ENCODE measurements at regions not wholly inside any gene's neighbourhood (a gene's known extent, or its start where the extent isn't known, plus 50 kb on each side); places are given as distances from the start of the nearest gene placed in this dataset.

DNA sequence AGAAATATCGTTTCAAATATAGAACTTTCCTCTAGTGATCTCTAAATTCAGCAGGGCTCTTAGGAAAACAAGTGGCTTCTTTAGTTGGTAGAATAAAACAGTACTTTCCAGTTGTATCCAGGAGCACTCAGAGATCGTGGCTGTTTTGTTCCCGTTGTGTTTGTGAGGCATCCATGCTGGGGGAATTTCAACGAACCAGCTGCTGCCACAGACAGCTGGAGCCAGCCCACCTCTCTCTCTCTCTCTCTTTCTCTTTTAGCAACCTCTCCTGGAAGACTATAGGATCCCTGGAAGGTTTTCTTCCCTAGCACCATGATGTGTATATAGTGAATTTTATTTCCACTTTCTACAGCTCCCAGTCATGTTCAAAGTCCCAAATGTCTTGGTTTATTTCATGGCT is 1116.0 kb upstream of the SEMA6A start:
- Mint-ChIP-seq H3K27me3 (ENCODE audit: low read depth) (no peaks in the 10 kb centered on the region), H3K36me3 (ENCODE audit: low read depth) (no peaks in the 10 kb centered on the region), H3K9me3 (no peaks in the 10 kb centered on the region), H3K4me1 (ENCODE audit: low read depth) (no peaks in the 10 kb centered on the region), H3K27ac (no peak overlapping the region), H3K4me3 (no peak overlapping the region)

DNA sequence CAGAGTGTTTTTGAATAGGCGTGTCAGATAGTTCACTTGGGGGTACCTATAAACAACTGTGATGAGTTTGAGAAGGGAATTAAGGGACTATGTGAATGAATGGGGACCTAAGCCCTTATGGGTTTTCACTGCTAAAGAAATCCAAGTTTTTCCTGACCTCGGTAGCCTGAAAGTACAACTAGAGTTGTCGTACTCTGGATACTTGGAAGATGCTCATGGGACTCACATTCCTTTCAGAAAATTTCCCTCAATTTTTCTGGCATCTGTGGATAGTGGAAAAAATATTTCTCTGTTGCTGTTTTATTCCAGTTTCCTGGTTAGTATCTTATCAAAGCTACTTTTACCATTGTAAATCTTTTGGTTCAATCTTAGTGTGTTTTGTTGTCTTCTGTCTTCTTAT is 1112.3 kb upstream of the SEMA6A start:
- Mint-ChIP-seq H3K4me3 (no peak overlapping the region), H3K27ac (no peak overlapping the region), H3K4me1 (ENCODE audit: low read depth) (no peaks in the 10 kb centered on the region), H3K9me3 (no peaks in the 10 kb centered on the region), H3K27me3 (ENCODE audit: low read depth) (no peaks in the 10 kb centered on the region), H3K36me3 (ENCODE audit: low read depth) (no peaks in the 10 kb centered on the region)

DNA sequence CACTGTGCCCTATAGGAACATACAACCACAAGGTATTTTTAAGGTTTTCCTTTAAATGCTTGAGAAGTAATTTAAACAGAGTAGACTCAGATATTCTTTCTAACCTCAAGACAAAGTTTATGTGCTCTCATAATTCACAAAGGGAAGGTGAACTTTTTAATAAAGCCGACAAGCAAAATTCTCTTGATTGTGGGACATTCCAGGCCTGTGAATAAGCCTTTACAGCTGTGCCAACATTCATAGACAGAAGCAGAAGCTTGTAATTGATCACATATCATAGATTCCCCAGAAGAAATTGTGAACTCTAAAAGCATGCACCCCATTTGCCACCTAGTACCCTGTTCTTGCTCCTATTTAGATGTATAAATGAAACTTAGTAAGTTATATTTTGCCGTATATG is 1107.8 kb upstream of the SEMA6A start:
- H3K4me1 Mint-ChIP-seq (ENCODE audit: low read depth) = no peaks in the 10 kb centered on the region
- H3K27ac Mint-ChIP-seq = no peak overlapping the region
- H3K27me3 Mint-ChIP-seq (ENCODE audit: low read depth) = no peaks in the 10 kb centered on the region
- no peaks in the 10 kb centered on the region for H3K36me3 Mint-ChIP-seq (ENCODE audit: low read depth)
- no peaks in the 10 kb centered on the region for H3K9me3 Mint-ChIP-seq
- no peak overlapping the region for H3K4me3 Mint-ChIP-seq

DNA sequence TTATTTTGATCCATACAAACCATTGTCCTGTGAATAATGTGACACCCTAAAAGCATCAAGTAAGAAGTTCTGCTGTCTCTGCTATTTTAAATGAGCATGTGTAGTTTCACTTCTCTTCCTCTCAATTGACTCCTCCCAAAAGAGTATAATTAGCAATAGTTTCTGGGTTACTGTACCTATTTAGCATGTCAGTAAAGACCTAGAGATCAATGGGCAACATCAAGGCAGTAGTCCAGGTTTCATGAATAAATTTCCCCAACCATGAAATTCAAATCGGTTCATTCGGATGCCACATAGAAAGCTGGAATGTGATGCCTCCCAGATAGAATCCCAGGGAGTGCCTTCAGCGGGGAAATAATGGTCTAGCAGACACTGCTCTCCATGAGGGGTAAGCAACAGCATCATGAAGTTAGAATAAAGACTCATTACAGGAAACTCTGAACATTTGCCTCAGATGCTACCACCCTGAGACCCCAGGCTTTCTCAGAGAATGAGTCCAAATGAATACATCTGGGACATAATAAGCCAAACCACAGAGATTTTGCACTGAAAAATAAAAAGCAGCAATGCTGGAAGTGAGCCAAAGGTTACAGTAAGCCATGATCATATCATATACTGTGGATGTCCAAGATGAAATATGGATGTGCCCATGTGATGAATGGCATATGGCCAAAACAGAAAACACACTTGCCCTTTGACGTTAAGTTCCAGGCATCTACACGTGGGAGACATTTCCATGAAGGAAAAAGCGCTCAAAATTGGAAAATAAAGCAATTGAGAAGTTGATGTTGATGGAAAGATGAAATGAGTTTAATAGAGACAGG is 1107.0 kb upstream of the SEMA6A start:
- no peaks in the 10 kb centered on the region for H3K4me1 Mint-ChIP-seq (ENCODE audit: low read depth)
- no peaks in the 10 kb centered on the region for H3K27me3 Mint-ChIP-seq (ENCODE audit: low read depth)
- no peaks in the 10 kb centered on the region for H3K36me3 Mint-ChIP-seq (ENCODE audit: low read depth)

DNA sequence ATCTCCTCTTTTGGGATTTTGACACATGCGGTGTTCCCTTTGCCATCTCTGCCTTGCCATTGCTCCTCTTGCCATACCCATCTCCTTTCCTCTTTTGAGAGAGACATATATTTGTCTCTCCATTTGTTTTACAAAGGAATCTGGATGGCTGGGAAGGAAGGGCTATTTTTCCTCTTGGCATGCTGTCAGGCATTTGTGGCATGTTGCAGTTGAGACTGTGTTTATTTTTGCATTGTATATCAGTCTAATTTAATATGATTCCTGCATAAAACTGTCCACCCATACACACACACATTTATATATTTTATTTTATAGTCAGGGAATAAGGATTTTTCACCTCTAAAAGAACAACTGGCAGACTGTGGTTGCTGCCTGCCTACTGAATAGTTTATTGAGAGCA is 1105.8 kb upstream of the SEMA6A start:
- Mint-ChIP-seq H3K4me1 (ENCODE audit: low read depth) (no peaks in the 10 kb centered on the region), H3K4me3 (no peak overlapping the region), H3K27ac (no peak overlapping the region), H3K27me3 (ENCODE audit: low read depth) (no peaks in the 10 kb centered on the region), H3K9me3 (no peaks in the 10 kb centered on the region), H3K36me3 (ENCODE audit: low read depth) (no peaks in the 10 kb centered on the region)

More for the DNA sequence above, 1107.0 kb upstream of the SEMA6A start:
- H3K9me3 Mint-ChIP-seq = no peaks in the 10 kb centered on the region
- H3K4me3 Mint-ChIP-seq = no peak overlapping the region
- H3K27ac Mint-ChIP-seq = no peak overlapping the region

DNA sequence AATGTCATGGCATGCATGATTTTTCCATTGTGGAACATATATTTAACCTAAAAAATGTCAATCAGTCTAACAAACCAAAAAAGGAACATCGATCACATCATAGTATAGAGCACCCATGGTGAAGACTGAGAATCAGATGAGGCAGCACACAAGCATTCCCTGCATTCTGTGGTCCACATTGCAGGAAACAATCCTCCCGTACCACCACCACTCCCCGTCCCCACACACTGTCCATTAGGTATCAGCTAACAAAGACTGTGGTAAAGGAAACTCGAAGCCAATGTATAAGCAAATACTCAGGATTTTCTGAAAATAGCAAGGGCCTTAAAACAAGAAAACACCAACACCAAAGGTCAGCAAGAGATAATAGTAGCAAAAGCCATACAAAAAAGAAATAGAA is 1104.4 kb upstream of the SEMA6A start:
- Mint-ChIP-seq H3K4me3 (no peak overlapping the region), H3K27me3 (ENCODE audit: low read depth) (no peaks in the 10 kb centered on the region), H3K36me3 (ENCODE audit: low read depth) (no peaks in the 10 kb centered on the region), H3K9me3 (no peaks in the 10 kb centered on the region), H3K4me1 (ENCODE audit: low read depth) (no peaks in the 10 kb centered on the region), H3K27ac (no peak overlapping the region)

DNA sequence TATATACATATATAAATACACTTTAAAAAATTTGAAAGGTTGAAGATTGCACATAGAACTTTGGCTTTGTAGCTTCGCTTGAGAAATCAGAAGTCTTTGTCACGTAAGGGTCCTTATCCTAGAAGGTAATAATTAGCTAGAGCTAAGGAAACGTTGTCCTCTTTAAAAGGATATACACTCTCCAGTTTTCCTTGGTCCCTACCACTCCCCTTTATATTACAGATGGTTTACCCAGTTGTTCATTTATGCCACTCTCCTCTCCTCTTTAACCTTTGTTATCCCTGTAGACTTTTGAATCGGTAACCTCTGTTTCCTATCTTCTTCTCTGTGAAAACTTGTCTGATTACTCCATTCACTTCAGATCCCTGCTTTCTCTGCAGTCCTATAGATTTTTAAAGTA is 1101.0 kb upstream of the SEMA6A start:
- H3K4me1 Mint-ChIP-seq (ENCODE audit: low read depth) = no peaks in the 10 kb centered on the region
- no peaks in the 10 kb centered on the region for H3K27me3 Mint-ChIP-seq (ENCODE audit: low read depth)
- no peak overlapping the region for H3K4me3 Mint-ChIP-seq
- H3K27ac Mint-ChIP-seq = no peak overlapping the region
- no peaks in the 10 kb centered on the region for H3K9me3 Mint-ChIP-seq
- no peaks in the 10 kb centered on the region for H3K36me3 Mint-ChIP-seq (ENCODE audit: low read depth)

DNA sequence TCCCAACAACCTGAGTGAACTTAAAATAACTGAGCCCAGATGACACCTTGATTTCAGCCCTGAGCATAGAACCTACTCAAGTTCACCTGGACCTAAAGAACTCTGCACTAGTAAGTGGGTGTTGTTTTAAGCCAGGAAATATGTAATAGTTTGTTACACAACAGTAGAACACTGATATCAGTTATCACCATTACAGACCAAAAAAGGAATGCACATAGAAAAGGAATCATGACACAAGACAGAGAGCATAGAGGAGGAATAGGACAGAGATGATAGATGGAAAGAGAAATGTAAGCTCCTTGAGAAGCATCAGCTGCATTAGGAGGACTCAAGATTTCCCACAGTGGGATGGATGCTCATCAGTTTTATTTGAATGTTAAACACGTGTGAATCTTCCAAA is 1096.9 kb upstream of the SEMA6A start:
- no peaks in the 10 kb centered on the region for H3K27me3 Mint-ChIP-seq (ENCODE audit: low read depth)
- H3K9me3 Mint-ChIP-seq = no peaks in the 10 kb centered on the region
- no peak overlapping the region for H3K4me3 Mint-ChIP-seq
- no peak overlapping the region for H3K27ac Mint-ChIP-seq
- H3K36me3 Mint-ChIP-seq (ENCODE audit: low read depth) = no peaks in the 10 kb centered on the region
- H3K4me1 Mint-ChIP-seq (ENCODE audit: low read depth) = no peaks in the 10 kb centered on the region

DNA sequence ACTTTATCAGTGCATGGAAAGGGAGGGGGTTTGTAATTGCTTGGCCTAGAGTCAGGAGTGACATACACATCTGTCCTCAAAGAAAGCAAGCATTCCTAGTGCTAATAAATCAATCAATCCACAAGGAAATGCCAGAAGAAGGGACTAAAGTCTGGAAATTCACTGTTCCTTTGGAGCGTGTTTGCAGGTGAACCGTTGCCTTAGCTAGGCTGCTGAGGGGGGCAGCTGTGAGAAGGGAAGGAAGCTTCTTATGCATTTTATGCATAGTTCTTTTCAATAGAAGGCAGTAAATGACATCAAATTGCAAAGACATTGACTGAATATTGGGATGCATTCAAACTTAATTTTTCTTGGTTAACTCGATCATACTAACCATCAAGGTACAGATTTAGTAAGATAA is 1092.5 kb upstream of the SEMA6A start:
- Mint-ChIP-seq H3K9me3 (peaks cover 3% of the 10 kb centered on the region), H3K27ac (no peak overlapping the region), H3K4me1 (ENCODE audit: low read depth) (no peaks in the 10 kb centered on the region), H3K36me3 (ENCODE audit: low read depth) (no peaks in the 10 kb centered on the region), H3K27me3 (ENCODE audit: low read depth) (no peaks in the 10 kb centered on the region), H3K4me3 (no peak overlapping the region)

DNA sequence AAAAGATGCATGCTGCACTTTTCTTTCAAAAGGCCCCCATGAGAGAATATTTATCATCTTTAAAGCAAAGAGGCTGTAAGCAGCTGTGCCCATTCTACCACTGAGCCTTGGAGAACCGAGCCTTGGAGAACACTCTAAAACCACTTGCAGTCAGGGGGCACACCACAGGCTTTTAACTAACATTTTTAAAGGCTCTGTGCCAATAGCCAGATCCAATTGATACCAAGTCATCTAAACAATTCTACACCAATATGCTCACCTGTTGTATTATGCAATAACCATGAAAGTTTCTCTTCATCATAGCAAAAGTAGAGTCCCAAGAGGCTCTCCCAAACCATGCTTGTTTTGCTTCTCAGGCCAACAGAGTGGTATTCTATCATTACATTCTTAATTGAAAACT is 1090.5 kb upstream of the SEMA6A start:
- Mint-ChIP-seq H3K36me3 (ENCODE audit: low read depth) (no peaks in the 10 kb centered on the region), H3K27me3 (ENCODE audit: low read depth) (no peaks in the 10 kb centered on the region), H3K27ac (no peak overlapping the region), H3K9me3 (peaks cover 3% of the 10 kb centered on the region), H3K4me3 (no peak overlapping the region), H3K4me1 (ENCODE audit: low read depth) (no peaks in the 10 kb centered on the region)

DNA sequence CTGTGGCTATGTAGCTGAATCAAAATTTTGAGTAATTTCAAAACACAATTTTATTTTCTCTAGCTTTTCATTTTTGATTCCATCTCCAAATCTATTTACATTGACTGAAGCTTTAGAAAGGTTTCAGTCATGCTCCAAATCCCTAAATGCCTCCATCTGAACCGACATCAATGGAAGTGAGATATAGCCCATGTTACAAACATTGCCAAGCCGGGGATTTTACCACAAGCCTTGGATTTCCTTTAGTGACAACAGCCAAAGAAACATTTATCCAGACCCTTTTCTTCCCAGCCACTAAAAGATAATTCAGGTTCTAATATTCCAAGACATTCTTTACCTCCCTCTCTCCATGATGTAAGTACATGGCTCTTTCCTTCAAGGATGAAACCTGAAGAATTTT is 1087.7 kb upstream of the SEMA6A start:
- Mint-ChIP-seq H3K4me3 (no peak overlapping the region), H3K36me3 (ENCODE audit: low read depth) (no peaks in the 10 kb centered on the region), H3K27me3 (ENCODE audit: low read depth) (no peaks in the 10 kb centered on the region), H3K9me3 (peaks cover 8% of the 10 kb centered on the region), H3K27ac (no peak overlapping the region), H3K4me1 (ENCODE audit: low read depth) (no peaks in the 10 kb centered on the region)

DNA sequence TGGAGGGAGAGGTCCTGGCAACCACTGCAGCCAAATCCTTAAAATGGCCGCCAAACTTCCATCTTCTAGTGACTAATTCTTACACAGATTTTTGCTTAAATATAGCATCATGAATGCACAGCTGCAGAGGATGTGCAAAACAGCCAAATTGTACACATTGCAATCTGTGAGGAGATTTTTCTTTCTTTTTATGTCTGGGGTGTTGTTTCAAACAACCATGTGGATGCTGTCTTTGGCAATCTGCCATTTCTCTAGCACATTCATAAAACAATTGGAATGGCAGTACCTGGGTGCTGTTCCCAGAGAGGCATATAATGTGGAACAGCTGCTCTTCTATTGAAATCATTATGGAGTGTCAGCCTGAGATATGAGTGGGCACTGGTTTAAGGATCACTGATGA is 1082.9 kb upstream of the SEMA6A start:
- Mint-ChIP-seq H3K27me3 (ENCODE audit: low read depth) (no peaks in the 10 kb centered on the region), H3K27ac (no peak overlapping the region), H3K9me3 (peaks cover 8% of the 10 kb centered on the region), H3K4me3 (no peak overlapping the region), H3K36me3 (ENCODE audit: low read depth) (no peaks in the 10 kb centered on the region), H3K4me1 (ENCODE audit: low read depth) (no peaks in the 10 kb centered on the region)

DNA sequence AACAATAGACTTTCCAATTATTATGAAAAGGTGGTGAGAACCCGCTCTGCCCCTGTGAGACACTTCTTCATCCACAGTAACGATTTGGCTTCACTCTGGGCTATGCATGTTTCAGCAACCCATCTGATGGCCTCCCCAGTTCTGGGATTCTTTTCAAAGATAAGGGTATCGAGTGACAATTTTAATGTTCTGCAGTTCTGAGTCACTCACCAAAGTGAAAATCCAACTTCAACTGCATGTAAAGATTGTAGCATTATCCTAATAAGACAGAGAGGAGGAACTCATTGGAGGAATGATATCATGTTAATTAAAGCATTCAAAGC is 1078.3 kb upstream of the SEMA6A start:
- H3K4me1 Mint-ChIP-seq (ENCODE audit: low read depth) = no peaks in the 10 kb centered on the region
- no peak overlapping the region for H3K27ac Mint-ChIP-seq
- H3K4me3 Mint-ChIP-seq = no peak overlapping the region
- H3K9me3 Mint-ChIP-seq = peaks cover 9% of the 10 kb centered on the region
- H3K27me3 Mint-ChIP-seq (ENCODE audit: low read depth) = no peaks in the 10 kb centered on the region
- no peaks in the 10 kb centered on the region for H3K36me3 Mint-ChIP-seq (ENCODE audit: low read depth)

DNA sequence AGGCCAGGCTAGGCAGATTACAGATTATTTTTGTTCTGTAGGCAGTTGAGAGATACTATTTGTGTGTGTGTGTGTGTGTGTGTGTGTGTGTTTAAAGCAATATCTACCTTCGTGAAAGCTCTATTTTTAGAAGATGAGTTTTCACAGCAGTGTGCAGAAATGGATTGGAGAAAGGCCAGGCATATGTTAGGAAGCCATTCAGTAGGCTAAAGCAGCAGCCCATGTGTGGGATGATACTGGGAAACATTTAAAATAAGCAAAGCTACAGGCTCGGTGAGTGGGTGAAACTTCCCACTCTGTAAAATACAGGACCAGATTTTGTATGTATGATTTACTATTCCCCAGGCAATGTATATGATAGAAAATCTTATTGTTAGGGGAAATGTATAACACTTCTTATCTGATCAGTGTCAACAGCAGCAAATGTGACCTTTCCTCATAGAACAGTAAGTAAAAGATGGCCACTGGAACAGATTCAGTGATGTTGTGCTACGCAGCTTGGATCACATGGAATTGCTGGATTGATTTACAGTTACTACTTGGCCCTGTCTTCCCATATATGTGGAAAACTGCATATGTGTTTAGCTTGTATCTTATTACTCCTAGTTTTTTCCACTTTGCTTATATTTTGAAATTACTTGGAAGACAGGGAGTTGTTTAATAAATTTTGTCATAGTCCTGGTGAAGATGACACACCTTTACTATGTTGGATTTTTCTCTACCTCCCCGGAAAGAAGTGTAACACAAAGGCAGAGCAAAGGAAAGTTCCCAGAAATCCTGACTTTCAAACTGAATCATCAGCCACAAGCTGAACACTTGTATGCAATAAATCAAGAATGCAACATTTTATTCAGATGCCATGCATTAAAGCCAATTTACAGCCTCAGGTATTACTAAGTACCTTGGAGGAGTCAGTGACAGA is 1077.7 kb upstream of the SEMA6A start:
- Mint-ChIP-seq H3K36me3 (ENCODE audit: low read depth) (no peaks in the 10 kb centered on the region), H3K9me3 (peaks cover 9% of the 10 kb centered on the region), H3K27me3 (ENCODE audit: low read depth) (no peaks in the 10 kb centered on the region), H3K4me3 (no peak overlapping the region), H3K4me1 (ENCODE audit: low read depth) (no peaks in the 10 kb centered on the region), H3K27ac (no peak overlapping the region)

DNA sequence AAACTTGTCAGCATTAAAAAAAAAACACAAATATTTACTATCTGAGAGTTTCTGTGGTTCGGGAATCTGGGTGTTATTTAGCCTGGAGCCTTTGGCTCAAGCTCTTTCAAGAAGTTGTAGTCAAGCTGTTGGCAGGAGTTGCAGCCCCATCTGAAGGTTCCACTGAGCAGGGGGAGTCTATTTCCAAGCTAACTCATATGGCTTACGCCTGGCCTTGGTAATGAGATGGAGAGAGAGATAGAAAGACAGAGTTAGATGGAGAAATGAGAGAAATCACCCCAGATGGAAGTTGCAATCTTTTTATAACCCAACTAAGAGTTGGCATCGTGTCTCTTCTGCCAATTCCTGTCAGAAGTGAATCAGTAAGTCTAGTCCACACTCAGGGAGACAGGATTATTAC is 1075.2 kb upstream of the SEMA6A start:
- no peak overlapping the region for H3K27ac Mint-ChIP-seq
- no peaks in the 10 kb centered on the region for H3K27me3 Mint-ChIP-seq (ENCODE audit: low read depth)
- no peaks in the 10 kb centered on the region for H3K36me3 Mint-ChIP-seq (ENCODE audit: low read depth)
- no peaks in the 10 kb centered on the region for H3K4me1 Mint-ChIP-seq (ENCODE audit: low read depth)
- no peak overlapping the region for H3K4me3 Mint-ChIP-seq
- H3K9me3 Mint-ChIP-seq = peaks cover 6% of the 10 kb centered on the region
